ENCODE measurements at regions not wholly inside any gene's neighbourhood (a gene's known extent, or its start where the extent isn't known, plus 50 kb on each side); places are given as distances from the start of the nearest gene placed in this dataset.

GRCh38 chr16:79895053-79895916 is 294.7 kb upstream of the MAF start:
- no peak for DNase-seq
- 94 to 95% methylated on average over 7 to 10 of the region's 10 CpGs for WGBS, 2 experiments (ENCODE audit: insufficient coverage in 1 of 2, insufficient read length in 1 of 2)
- no peaks in the 10 kb centered on the region for H3K9me3 ChIP-seq (ENCODE audit: control insufficient read depth, low read length)
- Mint-ChIP-seq H3K9me3 (no peaks in the 10 kb centered on the region), H3K4me3 (no peak overlapping the region), H3K27ac (no peak overlapping the region), H3K4me1 (peaks cover 14% of the 10 kb centered on the region), H3K36me3 (ENCODE audit: low read depth) (no peaks in the 10 kb centered on the region), H3K27me3 (ENCODE audit: insufficient read depth) (peaks cover 8% of the 10 kb centered on the region)
- TF ChIP-seq, protein P1, sequence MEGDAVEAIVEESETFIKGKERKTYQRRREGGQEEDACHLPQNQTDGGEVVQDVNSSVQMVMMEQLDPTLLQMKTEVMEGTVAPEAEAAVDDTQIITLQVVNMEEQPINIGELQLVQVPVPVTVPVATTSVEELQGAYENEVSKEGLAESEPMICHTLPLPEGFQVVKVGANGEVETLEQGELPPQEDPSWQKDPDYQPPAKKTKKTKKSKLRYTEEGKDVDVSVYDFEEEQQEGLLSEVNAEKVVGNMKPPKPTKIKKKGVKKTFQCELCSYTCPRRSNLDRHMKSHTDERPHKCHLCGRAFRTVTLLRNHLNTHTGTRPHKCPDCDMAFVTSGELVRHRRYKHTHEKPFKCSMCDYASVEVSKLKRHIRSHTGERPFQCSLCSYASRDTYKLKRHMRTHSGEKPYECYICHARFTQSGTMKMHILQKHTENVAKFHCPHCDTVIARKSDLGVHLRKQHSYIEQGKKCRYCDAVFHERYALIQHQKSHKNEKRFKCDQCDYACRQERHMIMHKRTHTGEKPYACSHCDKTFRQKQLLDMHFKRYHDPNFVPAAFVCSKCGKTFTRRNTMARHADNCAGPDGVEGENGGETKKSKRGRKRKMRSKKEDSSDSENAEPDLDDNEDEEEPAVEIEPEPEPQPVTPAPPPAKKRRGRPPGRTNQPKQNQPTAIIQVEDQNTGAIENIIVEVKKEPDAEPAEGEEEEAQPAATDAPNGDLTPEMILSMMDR (conservative IDR thresholded peaks at IDR 0.05) = no peak
- H3K27me3 ChIP-seq (ENCODE audit: control insufficient read depth, insufficient read depth, low read length, poor library complexity, severe bottlenecking) = peaks cover 19% of the 10 kb centered on the region
- H3K36me3 ChIP-seq (ENCODE audit: control insufficient read depth, insufficient read depth, low read length) = no peaks in the 10 kb centered on the region
- H3K9ac ChIP-seq (ENCODE audit: extremely low read depth, low read length, poor library complexity, severe bottlenecking) = no peak overlapping the region
- H3K4me3 ChIP-seq (ENCODE audit: low read length) = no peak overlapping the region
- no peaks in the 10 kb centered on the region for H3K4me1 ChIP-seq (ENCODE audit: control insufficient read depth, insufficient read depth, low read length)
- H3K27ac ChIP-seq (ENCODE audit: low read depth, low read length) = no peak overlapping the region

- WGBS, 2 experiments (ENCODE audit: insufficient coverage in 1 of 2, insufficient read length in 1 of 2) = 85% methylated on average over 3 of the region's 3 CpGs; no CpG with 5 or more reads in 1 of the 2 experiments
- Mint-ChIP-seq H3K4me1 (peaks cover 14% of the 10 kb centered on the region), H3K27me3 (ENCODE audit: insufficient read depth) (peaks cover 8% of the 10 kb centered on the region), H3K9me3 (no peaks in the 10 kb centered on the region), H3K36me3 (ENCODE audit: low read depth) (no peaks in the 10 kb centered on the region), H3K4me3 (no peak overlapping the region), H3K27ac (no peak overlapping the region)
- TF ChIP-seq, protein P1 (conservative IDR thresholded peaks at IDR 0.05) = no peak
- Histone ChIP-seq H3K27me3 (ENCODE audit: control insufficient read depth, insufficient read depth, low read length, poor library complexity, severe bottlenecking) (peaks cover 19% of the 10 kb centered on the region), H3K9ac (ENCODE audit: extremely low read depth, low read length, poor library complexity, severe bottlenecking) (no peak overlapping the region), H3K36me3 (ENCODE audit: control insufficient read depth, insufficient read depth, low read length) (no peaks in the 10 kb centered on the region), H3K4me1 (ENCODE audit: control insufficient read depth, insufficient read depth, low read length) (no peaks in the 10 kb centered on the region), H3K27ac (ENCODE audit: low read depth, low read length) (no peak overlapping the region), H3K4me3 (ENCODE audit: low read length) (no peak overlapping the region), H3K9me3 (ENCODE audit: control insufficient read depth, low read length) (no peaks in the 10 kb centered on the region)
- DNase-seq = no peak
These were observed 292.9 kb upstream of the MAF start for GRCh38 chr16:79893445-79893844.

- WGBS, 2 experiments (ENCODE audit: insufficient coverage in 1 of 2, insufficient read length in 1 of 2) = 93 to 94% methylated on average over 3 of the region's 3 CpGs
- no peak for DNase-seq
- Mint-ChIP-seq H3K27ac (no peak overlapping the region), H3K4me1 (peaks cover 14% of the 10 kb centered on the region), H3K9me3 (no peaks in the 10 kb centered on the region), H3K4me3 (no peak overlapping the region), H3K36me3 (ENCODE audit: low read depth) (no peaks in the 10 kb centered on the region), H3K27me3 (ENCODE audit: insufficient read depth) (peaks cover 7% of the 10 kb centered on the region)
- TF ChIP-seq, protein P1 (conservative IDR thresholded peaks at IDR 0.05) = no peak
- Histone ChIP-seq H3K27me3 (ENCODE audit: control insufficient read depth, insufficient read depth, low read length, poor library complexity, severe bottlenecking) (peaks cover 18% of the 10 kb centered on the region), H3K9ac (ENCODE audit: extremely low read depth, low read length, poor library complexity, severe bottlenecking) (no peak overlapping the region), H3K27ac (ENCODE audit: low read depth, low read length) (no peak overlapping the region), H3K36me3 (ENCODE audit: control insufficient read depth, insufficient read depth, low read length) (no peaks in the 10 kb centered on the region), H3K4me1 (ENCODE audit: control insufficient read depth, insufficient read depth, low read length) (no peaks in the 10 kb centered on the region), H3K9me3 (ENCODE audit: control insufficient read depth, low read length) (no peaks in the 10 kb centered on the region), H3K4me3 (ENCODE audit: low read length) (no peak overlapping the region)
These were observed 291.7 kb upstream of the MAF start for GRCh38 chr16:79892278-79892677.
